Endothelial cell of umbilical vein (primary cell): ENCODE measurements at regions not wholly inside any gene's neighbourhood (a gene's known extent, or its start where the extent isn't known, plus 50 kb on each side); places are given as distances from the start of the nearest gene placed in this dataset.

ENCODE experiments used
- BruUV-seq: library from RNA; stranded (reverse); fragments of 400-500 nt; replicated peaks from 2 replicates; lab custom pipeline; 2021; lab: Mats Ljungman, UMichigan
- CTCF ChIA-PET: fragments of 300-600, 350-600 bp; sonication (Branson Sonifier 250); formaldehyde crosslinking; loops from one replicate; lab custom pipeline; 2021; ENCODE audit warnings: antibody characterized with exemption, inconsistent platforms; lab: Charles Lee
- POLR2A ChIA-PET: fragments of 300-600, 350-600 bp; sonication (Branson Sonifier 250); formaldehyde crosslinking; loops from one replicate; lab custom pipeline; 2021; ENCODE audit warnings: antibody characterized with exemption, inconsistent platforms; lab: Charles Lee
- DNase-seq: peaks from one replicate; pipeline ENCODE4 v3.0.0-alpha.2; 2011; ENCODE audit warnings: low read depth, low spot score
- FAIRE-seq: peaks from 2 replicates; lab custom pipeline; 2011; peaks lifted over from hg19 to GRCh38; lab: Jason Lieb, UNC
- H2AFZ ChIP-seq: 2 replicates; pipeline ENCODE4 v1.6.0; 2012; ENCODE audit warnings: low read depth, low read length, control low read depth, inconsistent platforms
- H3K27ac ChIP-seq: 2 replicates; pipeline ENCODE4 v1.5.1; 2011; ENCODE audit warnings: low read depth, mild to moderate bottlenecking, control low read depth, low read length, moderate library complexity; ENCODE audit not compliant: insufficient read depth
- H3K27me3 ChIP-seq, 2 experiments: 2 replicates each; pipeline versions ENCODE4 v1.6.0 to v1.6.1; 2011; ENCODE audit warnings: low read length in 2 of 2, mixed read lengths in 1 of 2; ENCODE audit not compliant: control insufficient read depth in 2 of 2, insufficient read depth in 2 of 2
- H3K36me3 ChIP-seq, 2 experiments: 2 replicates in 1 of 2; 3 replicates in 1 of 2; pipeline ENCODE4 v1.5.1; 2011; ENCODE audit warnings: low read length in 2 of 2, mild to moderate bottlenecking in 1 of 2, moderate library complexity in 1 of 2; ENCODE audit not compliant: control insufficient read depth in 2 of 2, insufficient read depth in 2 of 2; ENCODE audit errors: extremely low read depth in 1 of 2
- H3K4me1 ChIP-seq: 3 replicates; pipeline ENCODE4 v1.5.1; 2011; ENCODE audit warnings: mild to moderate bottlenecking, low read length; ENCODE audit not compliant: control insufficient read depth, insufficient read depth; ENCODE audit errors: extremely low read depth
- H3K4me2 ChIP-seq: 2 replicates; pipeline ENCODE4 v1.6.1; 2011; ENCODE audit warnings: low read length, control low read depth, mixed read lengths; ENCODE audit not compliant: insufficient read depth
- H3K4me3 ChIP-seq, 3 experiments: fragments of 200-600 bp in 1 of 3; sonication (generic), shearing (Covaris generic) in 1 of 3; replicated peaks in 1 of 3; 2 replicates each; pipeline ENCODE4 v1.5.1; 2011 to 2016; ENCODE audit warnings: control low read depth in 3 of 3, low read length in 3 of 3, mild to moderate bottlenecking in 2 of 3, inconsistent platforms in 1 of 3, low read depth in 1 of 3, moderate library complexity in 1 of 3; ENCODE audit not compliant: insufficient read depth in 1 of 3
- H3K79me2 ChIP-seq: 2 replicates; pipeline ENCODE4 v1.6.0; 2012; ENCODE audit warnings: low read length, inconsistent platforms; ENCODE audit not compliant: control insufficient read depth, insufficient read depth
- H3K9ac ChIP-seq: replicated peaks from 2 replicates; pipeline ENCODE3; 2011; ENCODE audit warnings: low read length, control low read depth; ENCODE audit not compliant: insufficient read depth; ENCODE audit errors: extremely low read depth
- H3K9me1 ChIP-seq: replicated peaks from 3 replicates; pipeline ENCODE4 v1.6.0; 2011; ENCODE audit warnings: mild to moderate bottlenecking, low read length; ENCODE audit not compliant: control insufficient read depth, insufficient read depth; ENCODE audit errors: extremely low read depth
- H3K9me3 ChIP-seq: replicated peaks from 2 replicates; pipeline ENCODE4 v1.5.1; 2012; ENCODE audit warnings: low read length, inconsistent platforms; ENCODE audit not compliant: control insufficient read depth, insufficient read depth
- H4K20me1 ChIP-seq: replicated peaks from 2 replicates; pipeline ENCODE3; 2011; ENCODE audit warnings: mild to moderate bottlenecking, low read length; ENCODE audit not compliant: control insufficient read depth, insufficient read depth; ENCODE audit errors: extremely low read depth
- CTCF ChIP-seq, 2 donors: IDR thresholded peaks; 1 replicate in 1 of 2; 2 replicates in 1 of 2; pipeline ENCODE4 v1.5.1; 2011; ENCODE audit warnings: low read length in 2 of 2, mild to moderate bottlenecking in 2 of 2, moderate library complexity in 2 of 2, control low read depth in 1 of 2, inconsistent platforms in 1 of 2, low read depth in 1 of 2; ENCODE audit not compliant: insufficient read depth in 1 of 2; ENCODE audit errors: extremely low read depth in 1 of 2
- EZH2 ChIP-seq: IDR thresholded peaks from 2 replicates; pipeline ENCODE4 v1.6.1; 2012; ENCODE audit warnings: borderline replicate concordance, low read depth, mild to moderate bottlenecking, moderate library complexity, low read length, inconsistent platforms; ENCODE audit not compliant: severe bottlenecking
- FOS ChIP-seq: IDR thresholded peaks from 2 replicates; pipeline ENCODE4 v1.6.1; 2011; ENCODE audit warnings: mild to moderate bottlenecking, low read length, moderate library complexity, borderline replicate concordance; ENCODE audit not compliant: insufficient read depth
- GATA2 ChIP-seq: IDR thresholded peaks from 2 replicates; pipeline ENCODE4 v1.7.0; 2011; ENCODE audit warnings: low read depth, mild to moderate bottlenecking, moderate library complexity, mixed read lengths, low read length; ENCODE audit not compliant: insufficient read length, insufficient read depth
- JUN ChIP-seq: IDR thresholded peaks from 2 replicates; pipeline ENCODE4 v1.6.1; 2011; ENCODE audit warnings: borderline replicate concordance, low read depth; ENCODE audit not compliant: insufficient read length, insufficient read depth
- MAX ChIP-seq: IDR thresholded peaks from 2 replicates; pipeline ENCODE4 v1.6.1; 2011; ENCODE audit not compliant: insufficient read depth, insufficient read length
- MYC ChIP-seq: IDR thresholded peaks from one replicate; pipeline ENCODE4 v1.6.1; 2011; ENCODE audit warnings: mild to moderate bottlenecking, low read depth, low read length
- POLR2A ChIP-seq: IDR thresholded peaks from 2 replicates; pipeline ENCODE4 v1.6.1; 2012; ENCODE audit warnings: low read depth, mild to moderate bottlenecking, control low read depth, low read length
- POLR2AphosphoS5 ChIP-seq: IDR thresholded peaks from 2 replicates; pipeline ENCODE4 v1.6.1; 2012; ENCODE audit warnings: low read depth, mild to moderate bottlenecking, control low read depth, low read length, moderate library complexity; ENCODE audit not compliant: insufficient read depth
- dilution Hi-C: fragments of 300-500 bp; cut with MboI; formaldehyde crosslinking; loops from one replicate; pipeline ENCODE4 v1.15.0; 2019; ENCODE audit warnings: low sequenced_read_pairs; ENCODE audit not compliant: extremely low pct_ligation_motif_present
- intact Hi-C: fragments of 100-400 bp; cut with micrococcal nuclease; formaldehyde crosslinking; loops from one replicate; pipeline ENCODE4 v1.10.0; 2022

- CTCF ChIA-PET = interaction anchor here (1.7 kb wide), 1 partner anchor 13 kb away, joined by 4 read pairs; no protein-coding TSS in a partner anchor
- no peak overlapping the region for H3K27ac ChIP-seq
- intact Hi-C loops = no loop called here
These were observed 147.0 kb upstream of the STXBP5 start for GRCh38 chr6:147057188-147057587.

More at GRCh38 chr6:147057188-147057587, 147.0 kb upstream of the STXBP5 start:
- no TSS peak for BruUV-seq
- Histone ChIP-seq H3K4me3 (no peak overlapping the region), H3K4me1 (no peaks in the 10 kb centered on the region), H3K4me2 (no peak overlapping the region), H3K9me3 (no peaks in the 10 kb centered on the region), H4K20me1 (no peaks in the 10 kb centered on the region), H2AFZ (no peak overlapping the region), H3K79me2 (no peaks in the 10 kb centered on the region), H3K9ac (no peak overlapping the region), H3K27me3 (no peaks in the 10 kb centered on the region), H3K9me1 (no peaks in the 10 kb centered on the region), H3K36me3 (no peaks in the 10 kb centered on the region)
- TF ChIP-seq CTCF (IDR thresholded peaks at IDR 0.05; ENCODE audit: extremely low read depth in 1 of 2, insufficient read depth in 1 of 2, low read depth in 1 of 2, low read length in 2 of 2) (no peak), POLR2A (no peak), MAX (no peak), EZH2 (no peak), MYC (no peak), GATA2 (no peak), POLR2AphosphoS5 (no peak), FOS (no peak), JUN (no peak)
- dilution Hi-C loops = no loop called here
- POLR2A ChIA-PET = no interaction called here
- FAIRE-seq (no peak), DNase-seq (no peak)
